ENCODE measurements at regions not wholly inside any gene's neighbourhood (a gene's known extent, or its start where the extent isn't known, plus 50 kb on each side); places are given as distances from the start of the nearest gene placed in this dataset.

GRCh38 chr9:11546231-11546630 is 933.4 kb upstream of the PTPRD start:
- ChIA-PET CTCF (no interaction called here), POLR2A (ENCODE audit: unreplicated experiment) (no interaction called here)
- H3K27ac ChIP-seq (ENCODE audit: insufficient read depth, low read length), result no peak overlapping the region
- no peaks in the 10 kb centered on the region for H3K27me3 ChIP-seq (ENCODE audit: control insufficient read depth, insufficient read depth, low read length)
- no peak overlapping the region for H2AK5ac ChIP-seq (ENCODE audit: low read depth, low read length)
- no peak overlapping the region for H4K91ac ChIP-seq (ENCODE audit: insufficient read depth, low read depth, low read length)
- no peak overlapping the region for H2BK120ac ChIP-seq (ENCODE audit: low read depth, low read length)
- no CpG with 5 or more reads among the region's 3 CpGs for WGBS, 2 experiments (ENCODE audit: extremely low coverage in 2 of 2, insufficient read length in 1 of 2)
- no peak overlapping the region for H4K5ac ChIP-seq (ENCODE audit: low read depth, low read length)
- H3K14ac ChIP-seq (replicated peaks; ENCODE audit: low read depth, low read length), result no peak overlapping the region
- peaks cover 12% of the 10 kb centered on the region for H3K9me3 ChIP-seq (ENCODE audit: control insufficient read depth, insufficient read depth, low read length)
- no peak overlapping the region for H3K23ac ChIP-seq (ENCODE audit: low read depth, low read length)
- no peaks in the 10 kb centered on the region for H3K79me1 ChIP-seq (ENCODE audit: low read depth in 1 of 2, low read length in 2 of 2)
- no peak overlapping the region for H2AK9ac ChIP-seq (replicated peaks; ENCODE audit: low read depth, low read length, poor library complexity)
- H3K56ac ChIP-seq (ENCODE audit: extremely low read depth, insufficient read depth, low read length), result no peak overlapping the region
- H3K9ac ChIP-seq (ENCODE audit: low read depth, low read length), result no peak overlapping the region
- H2AFZ ChIP-seq (replicated peaks; ENCODE audit: low read length, poor library complexity), result no peak overlapping the region
- H3K4ac ChIP-seq (ENCODE audit: low read depth, low read length), result no peak overlapping the region
- H3K36me3 ChIP-seq (ENCODE audit: control insufficient read depth, insufficient read depth, low read length), result no peaks in the 10 kb centered on the region
- no peak overlapping the region for H2BK15ac ChIP-seq (ENCODE audit: low read depth, low read length)
- DNase-seq (no peak), ATAC-seq (ENCODE audit: low read depth) (no peak)
- no peak overlapping the region for H3K4me2 ChIP-seq (ENCODE audit: low read depth, low read length)
- no peaks in the 10 kb centered on the region for H3K9me1 ChIP-seq (ENCODE audit: insufficient read depth, low read length)
- no peak overlapping the region for H3K4me3 ChIP-seq (ENCODE audit: insufficient read depth, low read depth, low read length)
- BruUV-seq (replicated peaks), result no TSS peak
- H2BK20ac ChIP-seq (ENCODE audit: low read depth, low read length), result no peak overlapping the region
- dilution Hi-C loops (cut with HindIII; ENCODE audit: low sequenced_read_pairs, unreplicated experiment) (no loop called here), intact Hi-C loops (cut with micrococcal nuclease) (no loop called here), in situ Hi-C loops (cut with MboI; ENCODE audit: low sequenced_read_pairs) (no loop called here)
- H3K18ac ChIP-seq (ENCODE audit: low read depth, low read length), result no peak overlapping the region
- TF ChIP-seq CTCF (conservative IDR thresholded peaks at IDR 0.05; ENCODE audit: low read depth, low read length) (no peak), FOS (IDR thresholded peaks at IDR 0.05; ENCODE audit: low read depth, low read length) (no peak), CEBPB (IDR thresholded peaks at IDR 0.05; ENCODE audit: low read depth, low read length) (no peak)
- no peak overlapping the region for H2BK5ac ChIP-seq (ENCODE audit: low read depth, low read length, poor library complexity, severe bottlenecking)
- H3K4me1 ChIP-seq (ENCODE audit: control insufficient read depth, insufficient read depth, low read length), result no peaks in the 10 kb centered on the region
- no peak overlapping the region for H4K8ac ChIP-seq (ENCODE audit: low read depth in 2 of 2, low read length in 2 of 2)
- no peaks in the 10 kb centered on the region for H4K20me1 ChIP-seq (ENCODE audit: insufficient read depth, low read length)

Measured in IMR-90 (cell line).